DOHH2 (cell line): ENCODE measurements at regions not wholly inside any gene's neighbourhood (a gene's known extent, or its start where the extent isn't known, plus 50 kb on each side); places are given as distances from the start of the nearest gene placed in this dataset.

Source experiments
- EZH2phosphoT487 ChIP-seq: fragments of 200-600 bp; sonication (generic); IDR thresholded peaks from 2 replicates; pipeline ENCODE4 v1.6.1; 2017; ENCODE audit warnings: borderline replicate concordance, mild to moderate bottlenecking, antibody characterized with exemption, low read length, moderate library complexity, mixed read lengths
- TF ChIP-seq, protein P1 (sequence below): fragments of 200-600 bp; sonication (generic); IDR thresholded peaks from one replicate; pipeline ENCODE4 v1.5.1; 2014; ENCODE audit warnings: antibody characterized with exemption, mild to moderate bottlenecking, low read depth, low read length; ENCODE audit not compliant: poor library complexity, severe bottlenecking

GRCh38 chr6:9514146-9514545 is 900.7 kb downstream of the TFAP2A start:
- TF ChIP-seq, protein P1, sequence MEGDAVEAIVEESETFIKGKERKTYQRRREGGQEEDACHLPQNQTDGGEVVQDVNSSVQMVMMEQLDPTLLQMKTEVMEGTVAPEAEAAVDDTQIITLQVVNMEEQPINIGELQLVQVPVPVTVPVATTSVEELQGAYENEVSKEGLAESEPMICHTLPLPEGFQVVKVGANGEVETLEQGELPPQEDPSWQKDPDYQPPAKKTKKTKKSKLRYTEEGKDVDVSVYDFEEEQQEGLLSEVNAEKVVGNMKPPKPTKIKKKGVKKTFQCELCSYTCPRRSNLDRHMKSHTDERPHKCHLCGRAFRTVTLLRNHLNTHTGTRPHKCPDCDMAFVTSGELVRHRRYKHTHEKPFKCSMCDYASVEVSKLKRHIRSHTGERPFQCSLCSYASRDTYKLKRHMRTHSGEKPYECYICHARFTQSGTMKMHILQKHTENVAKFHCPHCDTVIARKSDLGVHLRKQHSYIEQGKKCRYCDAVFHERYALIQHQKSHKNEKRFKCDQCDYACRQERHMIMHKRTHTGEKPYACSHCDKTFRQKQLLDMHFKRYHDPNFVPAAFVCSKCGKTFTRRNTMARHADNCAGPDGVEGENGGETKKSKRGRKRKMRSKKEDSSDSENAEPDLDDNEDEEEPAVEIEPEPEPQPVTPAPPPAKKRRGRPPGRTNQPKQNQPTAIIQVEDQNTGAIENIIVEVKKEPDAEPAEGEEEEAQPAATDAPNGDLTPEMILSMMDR = no peak
- no peak for TF ChIP-seq EZH2phosphoT487
